IMR-90 (cell line): ENCODE measurements at regions not wholly inside any gene's neighbourhood (a gene's known extent, or its start where the extent isn't known, plus 50 kb on each side); places are given as distances from the start of the nearest gene placed in this dataset.
"Not testable (repeated sequence)": the region's sequence is repeated elsewhere in the genome, so short reads cannot be mapped to it uniquely, and the experiment has no call there.

Source experiments
- ATAC-seq: fragments of 200-7000 bp; cut with Tn5 transposase; 2 replicates; pipeline ENCODE4 v1.9.1; 2020; ENCODE audit warnings: low read depth, mild to moderate bottlenecking, moderate library complexity
- BruUV-seq: library from RNA; stranded (reverse); fragments of 400-500 nt; replicated peaks from 2 replicates; lab custom pipeline; 2021; lab: Mats Ljungman, UMichigan
- CTCF ChIA-PET: fragments of 300-600 bp; formaldehyde crosslinking; extraction: SDS; loops from one replicate; lab custom pipeline; 2021; ENCODE audit warnings: antibody characterized with exemption; lab: Yijun Ruan, JAX
- POLR2A ChIA-PET: fragments of 300-600 bp; sonication (Branson Sonifier 250); formaldehyde crosslinking; loops from one replicate; lab custom pipeline; 2022; ENCODE audit warnings: antibody characterized with exemption; ENCODE audit not compliant: unreplicated experiment; lab: Charles Lee
- DNase-seq: peaks from one replicate; pipeline ENCODE4 v3.0.0; 2013
- H2AFZ ChIP-seq: replicated peaks from 2 replicates; pipeline ENCODE3; 2013; ENCODE audit warnings: low read length, mild to moderate bottlenecking; ENCODE audit not compliant: poor library complexity
- H2AK5ac ChIP-seq: 2 replicates; pipeline ENCODE4 v1.6.1; 2013; ENCODE audit warnings: low read depth, low read length, inconsistent platforms
- H2AK9ac ChIP-seq: replicated peaks from 2 replicates; pipeline ENCODE3; 2013; ENCODE audit warnings: mild to moderate bottlenecking, low read depth, low read length, moderate library complexity; ENCODE audit not compliant: poor library complexity
- H2BK120ac ChIP-seq: 2 replicates; pipeline ENCODE4 v1.6.1; 2013; ENCODE audit warnings: low read depth, low read length, inconsistent platforms
- H2BK15ac ChIP-seq: 3 replicates; pipeline ENCODE4 v1.6.1; 2013; ENCODE audit warnings: low read depth, low read length, inconsistent platforms
- H2BK20ac ChIP-seq: 2 replicates; pipeline ENCODE4 v1.6.1; 2013; ENCODE audit warnings: low read depth, mild to moderate bottlenecking, inconsistent platforms, low read length, moderate library complexity
- H2BK5ac ChIP-seq: 2 replicates; pipeline ENCODE4 v1.6.1; 2013; ENCODE audit warnings: mild to moderate bottlenecking, low read depth, low read length, inconsistent platforms; ENCODE audit not compliant: poor library complexity, severe bottlenecking
- H3K14ac ChIP-seq: replicated peaks from 2 replicates; pipeline ENCODE4 v1.6.1; 2013; ENCODE audit warnings: low read depth, low read length, inconsistent platforms
- H3K18ac ChIP-seq: 2 replicates; pipeline ENCODE4 v1.6.1; 2013; ENCODE audit warnings: low read depth, low read length, control low read depth
- H3K23ac ChIP-seq: 2 replicates; pipeline ENCODE4 v1.6.1; 2013; ENCODE audit warnings: low read depth, low read length, inconsistent platforms
- H3K27ac ChIP-seq: 2 replicates; pipeline ENCODE4 v1.5.1; 2013; ENCODE audit warnings: mild to moderate bottlenecking, control low read depth, low read length; ENCODE audit not compliant: insufficient read depth
- H3K27me3 ChIP-seq: 2 replicates; pipeline ENCODE4 v1.6.1; 2013; ENCODE audit warnings: low read length; ENCODE audit not compliant: control insufficient read depth, insufficient read depth
- H3K36me3 ChIP-seq: 2 replicates; pipeline ENCODE4 v1.6.1; 2013; ENCODE audit warnings: low read length, mixed read lengths; ENCODE audit not compliant: control insufficient read depth, insufficient read depth
- H3K4ac ChIP-seq: 2 replicates; pipeline ENCODE4 v1.6.1; 2013; ENCODE audit warnings: low read depth, low read length, inconsistent platforms
- H3K4me1 ChIP-seq: 2 replicates; pipeline ENCODE4 v1.6.1; 2013; ENCODE audit warnings: low read length, mixed read lengths; ENCODE audit not compliant: control insufficient read depth, insufficient read depth
- H3K4me2 ChIP-seq: 2 replicates; pipeline ENCODE4 v1.6.1; 2013; ENCODE audit warnings: low read depth, mild to moderate bottlenecking, control low read depth, low read length, moderate library complexity
- H3K4me3 ChIP-seq: 2 replicates; pipeline ENCODE4 v1.5.1; 2013; ENCODE audit warnings: low read depth, mild to moderate bottlenecking, control low read depth, low read length, moderate library complexity; ENCODE audit not compliant: insufficient read depth
- H3K56ac ChIP-seq: 2 replicates; pipeline ENCODE4 v1.6.1; 2013; ENCODE audit warnings: low read length, inconsistent platforms; ENCODE audit not compliant: insufficient read depth; ENCODE audit errors: extremely low read depth
- H3K79me1 ChIP-seq, 2 experiments: 2 replicates each; pipeline ENCODE4 v1.6.1; 2013; ENCODE audit warnings: low read length in 2 of 2, inconsistent platforms in 1 of 2, low read depth in 1 of 2
- H3K9ac ChIP-seq: 2 replicates; pipeline ENCODE4 v1.6.1; 2013; ENCODE audit warnings: low read depth, low read length, control low read depth
- H3K9me1 ChIP-seq: 2 replicates; pipeline ENCODE4 v1.6.1; 2013; ENCODE audit warnings: low read length, inconsistent platforms; ENCODE audit not compliant: insufficient read depth
- H3K9me3 ChIP-seq: 2 replicates; pipeline ENCODE4 v1.6.1; 2013; ENCODE audit warnings: low read length; ENCODE audit not compliant: control insufficient read depth, insufficient read depth
- H4K20me1 ChIP-seq: 2 replicates; pipeline ENCODE4 v1.6.1; 2013; ENCODE audit warnings: low read length, inconsistent platforms; ENCODE audit not compliant: insufficient read depth
- H4K5ac ChIP-seq: 2 replicates; pipeline ENCODE4 v1.6.1; 2013; ENCODE audit warnings: mild to moderate bottlenecking, low read depth, low read length, control low read depth
- H4K8ac ChIP-seq, 2 experiments: 2 replicates each; pipeline ENCODE4 v1.6.1; 2013; ENCODE audit warnings: low read depth in 2 of 2, low read length in 2 of 2, control low read depth in 1 of 2, inconsistent platforms in 1 of 2
- H4K91ac ChIP-seq: 2 replicates; pipeline ENCODE4 v1.6.1; 2013; ENCODE audit warnings: low read depth, low read length, inconsistent platforms; ENCODE audit not compliant: insufficient read depth
- CEBPB ChIP-seq: IDR thresholded peaks from 2 replicates; pipeline ENCODE4 v1.6.1; 2012; ENCODE audit warnings: low read depth, low read length, improper control_type of control experiment
- ELK1 ChIP-seq: fragments of 150-350 bp; IDR thresholded peaks from 2 replicates; pipeline ENCODE4 v1.6.1; 2016; ENCODE audit warnings: low read depth, mild to moderate bottlenecking, low read length, moderate library complexity, borderline replicate concordance
- RCOR1 ChIP-seq: IDR thresholded peaks from 2 replicates; pipeline ENCODE4 v1.6.1; 2012; ENCODE audit warnings: mild to moderate bottlenecking, low read length, improper control_type of control experiment; ENCODE audit not compliant: insufficient replicate concordance
- RFX5 ChIP-seq: IDR thresholded peaks from 2 replicates; pipeline ENCODE4 v1.8.0; 2012; ENCODE audit warnings: low read depth, mild to moderate bottlenecking, low read length, moderate library complexity
- WGBS, 2 experiments: methylation state at CpG; one replicate each; pipeline versions ENCODE4 v1.1.5 to v1.1.7; 2013; ENCODE audit warnings: missing lambda C conversion rate in 2 of 2; ENCODE audit not compliant: insufficient read length in 1 of 2; ENCODE audit errors: extremely low coverage in 2 of 2; 5-methylcytosine and 5-hydroxymethylcytosine counted together
- dilution Hi-C: fragments of 300-500 bp; cut with HindIII; formaldehyde crosslinking; loops from one replicate; pipeline ENCODE4 v1.14.3; 2018; ENCODE audit warnings: low sequenced_read_pairs; ENCODE audit not compliant: unreplicated experiment
- in situ Hi-C: fragments of 300-500 bp; cut with MboI; formaldehyde crosslinking; loops from 3 replicates; pipeline ENCODE4 v1.14.3; 2019; ENCODE audit warnings: low sequenced_read_pairs, inconsistent platforms, mixed read lengths
- intact Hi-C: fragments of 100-400 bp; cut with micrococcal nuclease; formaldehyde crosslinking; loops from 2 replicates; pipeline ENCODE4 v1.10.0; 2022

GRCh38 chr2:173734797-173735196, 230.4 kb downstream of the SP3 start:
- Histone ChIP-seq H3K4me3 (no peak overlapping the region), H3K23ac (no peak overlapping the region), H4K20me1 (no peaks in the 10 kb centered on the region), H4K8ac (no peak overlapping the region), H2AFZ (no peak overlapping the region), H2BK5ac (no peak overlapping the region), H3K4me1 (no peaks in the 10 kb centered on the region), H3K79me1 (no peaks in the 10 kb centered on the region), H3K56ac (no peak overlapping the region), H4K5ac (no peak overlapping the region), H3K18ac (no peak overlapping the region), H3K4me2 (no peak overlapping the region), H2BK120ac (no peak overlapping the region), H3K9ac (no peak overlapping the region), H2AK9ac (no peak overlapping the region), H3K27me3 (peaks cover 16% of the 10 kb centered on the region), H3K4ac (no peak overlapping the region), H3K9me3 (no peaks in the 10 kb centered on the region), H2BK15ac (no peak overlapping the region), H3K14ac (no peak overlapping the region), H2BK20ac (no peak overlapping the region), H4K91ac (no peak overlapping the region), H2AK5ac (no peak overlapping the region), H3K27ac (no peak overlapping the region), H3K36me3 (no peaks in the 10 kb centered on the region), H3K9me1 (no peaks in the 10 kb centered on the region)
- dilution Hi-C loops (no loop called here), intact Hi-C loops (no loop called here), in situ Hi-C loops (no loop called here)
- WGBS, 2 experiments: no CpG with 5 or more reads among the region's 4 CpGs
- DNase-seq: peak; percentile 18
- BruUV-seq: no TSS peak
- ATAC-seq: no peak; the same call in 1 of the 2 replicates
- ChIA-PET POLR2A (no interaction called here), CTCF (no interaction called here)
- TF ChIP-seq RFX5 (no peak), ELK1 (no peak), RCOR1 (no peak), CEBPB (peak; percentile 45; the same call in 1 of the 2 replicates)

DNA sequence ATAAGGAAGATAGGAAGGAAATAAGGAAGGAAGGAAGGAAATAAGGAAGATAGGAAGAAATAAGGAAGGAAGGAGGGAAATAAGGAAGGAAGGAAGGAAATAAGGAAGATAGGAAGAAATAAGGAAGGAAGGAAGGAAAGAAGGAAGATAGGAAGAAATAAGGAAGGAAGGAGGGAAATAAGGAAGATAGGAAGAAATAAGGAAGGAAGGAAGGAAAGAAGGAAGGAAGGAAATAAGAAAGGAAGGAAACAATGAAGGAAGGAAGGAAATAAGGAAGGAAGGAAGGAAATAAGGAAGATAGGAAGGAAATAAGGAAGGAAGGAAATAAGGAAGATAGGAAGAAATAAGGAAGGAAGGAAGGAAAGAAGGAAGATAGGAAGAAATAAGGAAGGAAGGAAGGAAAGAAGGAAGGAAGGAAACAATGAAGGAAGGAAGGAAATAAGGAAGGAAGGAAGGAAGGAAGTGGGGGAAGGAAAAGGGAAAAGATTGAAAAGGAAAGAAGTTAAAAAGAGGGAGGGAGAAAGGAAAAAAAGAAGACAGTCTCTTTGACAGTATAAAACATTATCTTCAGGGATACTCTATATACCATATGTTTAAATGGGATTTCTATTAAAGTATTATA, 227.1 kb downstream of the SP3 start:
- H4K91ac ChIP-seq, H3K9me3 ChIP-seq, H3K14ac ChIP-seq, H4K5ac ChIP-seq, H3K4me3 ChIP-seq, H4K20me1 ChIP-seq, H2BK20ac ChIP-seq, H2BK5ac ChIP-seq, H3K4ac ChIP-seq, ATAC-seq, H3K56ac ChIP-seq, in situ Hi-C loops, H3K18ac ChIP-seq, H3K79me1 ChIP-seq, H2BK120ac ChIP-seq, intact Hi-C loops, H2AK5ac ChIP-seq, H3K9ac ChIP-seq, H3K23ac ChIP-seq, H2AK9ac ChIP-seq, H2BK15ac ChIP-seq, H3K4me1 ChIP-seq, BruUV-seq, H3K4me2 ChIP-seq, dilution Hi-C loops, H3K36me3 ChIP-seq, H4K8ac ChIP-seq, H2AFZ ChIP-seq, DNase-seq, H3K9me1 ChIP-seq, H3K27ac ChIP-seq, POLR2A ChIA-PET: not testable (repeated sequence)
- H3K27me3 ChIP-seq: peaks cover 19% of the 10 kb centered on the region
- CTCF ChIA-PET: interaction anchor here (1.1 kb wide), 1 partner anchor 20 kb away, joined by 3 read pairs; no protein-coding TSS in a partner anchor
